GM12878 (cell line): ENCODE measurements at regions not wholly inside any gene's neighbourhood (a gene's known extent, or its start where the extent isn't known, plus 50 kb on each side); places are given as distances from the start of the nearest gene placed in this dataset.

ENCODE experiments used
- ATF7 ChIP-seq: fragments of 450-650 bp; IDR thresholded peaks from 2 replicates; pipeline ENCODE4 v1.6.1; 2016; ENCODE audit warnings: low read depth, mild to moderate bottlenecking
- SMC3 ChIP-seq: IDR thresholded peaks from 2 replicates; pipeline ENCODE4 v1.6.1; 2011; ENCODE audit warnings: low read length, improper control_type of control experiment, borderline replicate concordance
- TAF1 ChIP-seq: IDR thresholded peaks from 2 replicates; pipeline ENCODE4 v1.6.1; 2011; ENCODE audit warnings: mild to moderate bottlenecking, low read depth, low read length, borderline replicate concordance
- YY1 ChIP-seq: IDR thresholded peaks from 2 replicates; pipeline ENCODE4 v1.6.1; 2011; ENCODE audit warnings: low read depth, mild to moderate bottlenecking, low read length
- ZNF24 ChIP-seq: fragments of 450-650 bp; IDR thresholded peaks from 2 replicates; pipeline ENCODE4 v1.6.1; 2017; ENCODE audit warnings: antibody characterized with exemption, mild to moderate bottlenecking

GRCh38 chr6:4661391-4661790, 114.8 kb upstream of the CDYL start:
- TF ChIP-seq TAF1 (no peak), SMC3 (no peak), ZNF24 (no peak), ATF7 (no peak), YY1 (no peak)
